ENCODE measurements at regions not wholly inside any gene's neighbourhood (a gene's known extent, or its start where the extent isn't known, plus 50 kb on each side); places are given as distances from the start of the nearest gene placed in this dataset.

- Histone ChIP-seq H3K27me3 (no peaks in the 10 kb centered on the region), H3K9me3 (no peaks in the 10 kb centered on the region), H3K4me1 (no peaks in the 10 kb centered on the region), H3K27ac (no peak overlapping the region), H3K4me3 (no peak overlapping the region), H3K36me3 (no peaks in the 10 kb centered on the region)
- intact Hi-C loops (cut with DNase I) = no loop called here
- TF ChIP-seq CTCF (IDR thresholded peaks at IDR 0.05) = no peak
- DNase-seq (ENCODE audit: low spot score in 2 of 2) = no peak
These were observed 140.7 kb upstream of the SCN7A start for GRCh38 chr2:166634706-166635105.

DNA sequence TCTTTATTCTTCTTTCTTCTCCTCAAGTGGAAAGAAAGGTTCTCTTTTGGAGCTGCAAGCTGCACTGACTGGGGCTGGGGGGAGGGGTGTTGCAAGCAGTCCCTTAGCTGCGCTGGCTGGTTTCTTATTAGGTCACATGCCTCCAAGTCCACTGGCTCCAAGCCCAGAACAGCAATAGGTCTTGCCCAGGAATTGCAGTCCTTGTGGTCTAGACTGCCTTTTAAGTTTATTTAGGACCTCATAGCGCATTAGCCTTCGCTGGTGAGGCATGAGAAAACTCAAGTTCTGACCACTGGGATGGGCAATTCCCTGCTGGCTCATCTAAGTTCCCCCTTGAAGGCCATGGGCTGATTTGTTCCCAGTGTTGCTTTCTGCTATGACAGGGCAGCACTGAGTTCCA, 138.6 kb upstream of the SCN7A start:
- Histone ChIP-seq H3K27me3 (no peaks in the 10 kb centered on the region), H3K27ac (no peak overlapping the region), H3K4me1 (no peaks in the 10 kb centered on the region), H3K4me3 (no peak overlapping the region), H3K9me3 (no peaks in the 10 kb centered on the region), H3K36me3 (no peaks in the 10 kb centered on the region)
- intact Hi-C loops (cut with DNase I) = no loop called here
- DNase-seq (ENCODE audit: low spot score in 2 of 2) = no peak
- TF ChIP-seq CTCF (IDR thresholded peaks at IDR 0.05) = no peak

DNA sequence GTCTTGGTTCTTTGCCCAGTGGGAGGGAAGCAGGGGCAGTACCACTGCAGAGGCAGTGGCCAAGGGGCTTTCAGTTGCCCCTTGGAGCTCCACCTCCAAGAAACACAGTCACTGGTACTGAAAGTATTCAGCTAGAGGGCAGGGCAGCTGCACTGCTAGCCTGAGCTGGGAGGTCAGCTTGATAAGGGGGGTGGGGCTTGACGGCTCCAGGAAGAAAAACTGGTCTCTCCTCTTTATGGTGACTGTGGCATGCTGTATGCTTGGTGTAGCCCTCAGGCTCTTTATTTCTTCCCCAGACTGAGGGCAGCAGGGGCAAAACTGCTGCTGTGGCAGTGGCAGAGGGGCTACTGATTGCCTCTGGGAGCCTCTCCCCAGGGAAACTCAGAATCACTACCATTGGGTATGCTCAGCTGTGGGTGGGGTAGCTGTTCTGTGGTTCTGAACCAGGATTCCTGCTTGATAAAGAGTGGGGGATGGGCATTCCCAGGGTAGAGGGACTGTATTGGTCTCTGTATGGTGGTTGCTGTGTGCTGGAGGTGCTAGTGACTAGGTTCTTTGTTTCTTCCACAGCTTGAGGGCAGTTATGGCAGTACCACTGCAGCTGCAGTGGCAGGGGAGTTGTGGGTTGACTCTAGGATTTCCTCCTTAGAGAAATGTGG, 134.6 kb upstream of the SCN7A start:
- no peak for DNase-seq (ENCODE audit: low spot score in 2 of 2)
- no peaks in the 10 kb centered on the region for H3K27me3 ChIP-seq
- H3K36me3 ChIP-seq = no peaks in the 10 kb centered on the region
- H3K4me3 ChIP-seq = no peak overlapping the region
- no peak for TF ChIP-seq CTCF (IDR thresholded peaks at IDR 0.05)
- peaks cover 0 to 5% of the 10 kb centered on the region in 2 donors for H3K9me3 ChIP-seq
- H3K4me1 ChIP-seq = no peaks in the 10 kb centered on the region
- intact Hi-C loops (cut with DNase I) = no loop called here
- H3K27ac ChIP-seq = no peak overlapping the region

DNA sequence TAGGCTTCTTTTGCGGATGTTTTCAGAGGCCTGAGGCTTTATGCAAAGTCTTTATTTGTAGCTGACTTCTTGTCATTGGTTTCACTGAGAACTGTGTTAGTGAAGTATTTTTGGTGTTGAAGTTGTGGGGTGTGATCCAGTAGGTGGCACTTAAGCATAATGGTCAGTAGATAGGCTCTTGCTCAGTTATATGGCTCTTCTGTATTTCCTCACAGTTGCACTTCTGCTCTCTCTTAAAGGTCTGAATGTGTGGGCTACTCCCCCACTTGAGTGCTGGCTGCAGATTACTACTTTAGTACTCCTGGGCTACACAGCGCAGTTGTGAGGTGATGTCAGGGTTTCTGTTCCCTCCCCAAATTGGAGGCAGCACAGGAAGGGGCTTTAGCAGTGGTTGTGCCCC, 133.8 kb upstream of the SCN7A start:
- intact Hi-C loops (cut with DNase I) = no loop called here
- no peak for TF ChIP-seq CTCF (IDR thresholded peaks at IDR 0.05)
- H3K4me3 ChIP-seq = no peak overlapping the region
- no peaks in the 10 kb centered on the region for H3K4me1 ChIP-seq
- H3K27ac ChIP-seq = no peak overlapping the region
- no peak for DNase-seq (ENCODE audit: low spot score in 2 of 2)
- no peaks in the 10 kb centered on the region for H3K36me3 ChIP-seq
- H3K9me3 ChIP-seq = peaks cover 0 to 5% of the 10 kb centered on the region in 2 donors
- no peaks in the 10 kb centered on the region for H3K27me3 ChIP-seq

- H3K9me3 ChIP-seq = peaks cover 0 to 5% of the 10 kb centered on the region in 2 donors
These were observed 131.6 kb upstream of the SCN7A start for GRCh38 chr2:166625670-166626069.

More at GRCh38 chr2:166625670-166626069, 131.6 kb upstream of the SCN7A start:
- Histone ChIP-seq H3K4me1 (no peaks in the 10 kb centered on the region), H3K36me3 (no peaks in the 10 kb centered on the region), H3K27ac (no peak overlapping the region), H3K4me3 (no peak overlapping the region), H3K27me3 (no peaks in the 10 kb centered on the region)
- intact Hi-C loops (cut with DNase I) = no loop called here
- DNase-seq (ENCODE audit: low spot score in 2 of 2) = no peak
- no peak for TF ChIP-seq CTCF (IDR thresholded peaks at IDR 0.05)
